Panc1 (cell line): ENCODE measurements at regions not wholly inside any gene's neighbourhood (a gene's known extent, or its start where the extent isn't known, plus 50 kb on each side); places are given as distances from the start of the nearest gene placed in this dataset.

ENCODE experiments used
- POLR2AphosphoS5 ChIP-seq: IDR thresholded peaks from 2 replicates; pipeline ENCODE4 v1.6.1; 2012; ENCODE audit warnings: mild to moderate bottlenecking, low read depth, low read length, moderate library complexity
- SIN3A ChIP-seq: IDR thresholded peaks from 2 replicates; pipeline ENCODE4 v1.6.1; 2012; ENCODE audit warnings: low read depth, mild to moderate bottlenecking, low read length, moderate library complexity, borderline replicate concordance; ENCODE audit not compliant: insufficient read depth
- TF ChIP-seq, protein P1 (sequence below): fragments of 450-650 bp; IDR thresholded peaks from 2 replicates; pipeline ENCODE4 v1.5.1; 2017; ENCODE audit warnings: mild to moderate bottlenecking
- TF ChIP-seq, protein P2 (sequence below), 2 experiments: IDR thresholded peaks; 2 replicates each; pipeline ENCODE4 v1.6.1; 2011 to 2012; ENCODE audit warnings: low read depth in 2 of 2, control low read depth in 1 of 2, low read length in 1 of 2, mild to moderate bottlenecking in 1 of 2, moderate library complexity in 1 of 2; ENCODE audit not compliant: insufficient read depth in 1 of 2

DNA sequence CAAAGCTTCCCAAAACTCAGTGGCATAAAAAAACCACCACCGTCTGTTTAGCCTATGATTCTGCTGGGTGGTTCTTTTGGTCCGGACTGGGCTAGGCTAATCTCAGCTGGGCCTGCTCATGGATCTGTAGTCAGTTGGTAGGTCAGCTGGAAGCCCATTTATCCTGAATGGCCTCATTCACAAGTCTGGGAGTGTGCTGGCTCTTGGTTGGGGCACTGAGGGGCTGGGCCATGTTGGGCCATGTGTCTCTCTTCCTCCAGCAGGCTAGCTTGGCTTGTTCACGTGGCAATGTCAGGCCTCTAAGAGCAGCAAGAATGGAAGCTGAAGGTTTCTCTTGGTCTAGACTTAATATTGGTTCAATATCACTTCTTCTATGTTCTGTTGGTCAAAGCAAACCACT is 95.7 kb upstream of the HS6ST1 start:
- TF ChIP-seq, protein P1, sequence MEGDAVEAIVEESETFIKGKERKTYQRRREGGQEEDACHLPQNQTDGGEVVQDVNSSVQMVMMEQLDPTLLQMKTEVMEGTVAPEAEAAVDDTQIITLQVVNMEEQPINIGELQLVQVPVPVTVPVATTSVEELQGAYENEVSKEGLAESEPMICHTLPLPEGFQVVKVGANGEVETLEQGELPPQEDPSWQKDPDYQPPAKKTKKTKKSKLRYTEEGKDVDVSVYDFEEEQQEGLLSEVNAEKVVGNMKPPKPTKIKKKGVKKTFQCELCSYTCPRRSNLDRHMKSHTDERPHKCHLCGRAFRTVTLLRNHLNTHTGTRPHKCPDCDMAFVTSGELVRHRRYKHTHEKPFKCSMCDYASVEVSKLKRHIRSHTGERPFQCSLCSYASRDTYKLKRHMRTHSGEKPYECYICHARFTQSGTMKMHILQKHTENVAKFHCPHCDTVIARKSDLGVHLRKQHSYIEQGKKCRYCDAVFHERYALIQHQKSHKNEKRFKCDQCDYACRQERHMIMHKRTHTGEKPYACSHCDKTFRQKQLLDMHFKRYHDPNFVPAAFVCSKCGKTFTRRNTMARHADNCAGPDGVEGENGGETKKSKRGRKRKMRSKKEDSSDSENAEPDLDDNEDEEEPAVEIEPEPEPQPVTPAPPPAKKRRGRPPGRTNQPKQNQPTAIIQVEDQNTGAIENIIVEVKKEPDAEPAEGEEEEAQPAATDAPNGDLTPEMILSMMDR, result no peak
- TF ChIP-seq POLR2AphosphoS5, result no peak
- TF ChIP-seq, protein P2, sequence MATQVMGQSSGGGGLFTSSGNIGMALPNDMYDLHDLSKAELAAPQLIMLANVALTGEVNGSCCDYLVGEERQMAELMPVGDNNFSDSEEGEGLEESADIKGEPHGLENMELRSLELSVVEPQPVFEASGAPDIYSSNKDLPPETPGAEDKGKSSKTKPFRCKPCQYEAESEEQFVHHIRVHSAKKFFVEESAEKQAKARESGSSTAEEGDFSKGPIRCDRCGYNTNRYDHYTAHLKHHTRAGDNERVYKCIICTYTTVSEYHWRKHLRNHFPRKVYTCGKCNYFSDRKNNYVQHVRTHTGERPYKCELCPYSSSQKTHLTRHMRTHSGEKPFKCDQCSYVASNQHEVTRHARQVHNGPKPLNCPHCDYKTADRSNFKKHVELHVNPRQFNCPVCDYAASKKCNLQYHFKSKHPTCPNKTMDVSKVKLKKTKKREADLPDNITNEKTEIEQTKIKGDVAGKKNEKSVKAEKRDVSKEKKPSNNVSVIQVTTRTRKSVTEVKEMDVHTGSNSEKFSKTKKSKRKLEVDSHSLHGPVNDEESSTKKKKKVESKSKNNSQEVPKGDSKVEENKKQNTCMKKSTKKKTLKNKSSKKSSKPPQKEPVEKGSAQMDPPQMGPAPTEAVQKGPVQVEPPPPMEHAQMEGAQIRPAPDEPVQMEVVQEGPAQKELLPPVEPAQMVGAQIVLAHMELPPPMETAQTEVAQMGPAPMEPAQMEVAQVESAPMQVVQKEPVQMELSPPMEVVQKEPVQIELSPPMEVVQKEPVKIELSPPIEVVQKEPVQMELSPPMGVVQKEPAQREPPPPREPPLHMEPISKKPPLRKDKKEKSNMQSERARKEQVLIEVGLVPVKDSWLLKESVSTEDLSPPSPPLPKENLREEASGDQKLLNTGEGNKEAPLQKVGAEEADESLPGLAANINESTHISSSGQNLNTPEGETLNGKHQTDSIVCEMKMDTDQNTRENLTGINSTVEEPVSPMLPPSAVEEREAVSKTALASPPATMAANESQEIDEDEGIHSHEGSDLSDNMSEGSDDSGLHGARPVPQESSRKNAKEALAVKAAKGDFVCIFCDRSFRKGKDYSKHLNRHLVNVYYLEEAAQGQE (IDR thresholded peaks at IDR 0.05; ENCODE audit: insufficient read depth in 1 of 2, low read depth in 2 of 2, low read length in 1 of 2), result no peak
- TF ChIP-seq SIN3A, result no peak
